Activated CD4-positive, alpha-beta T cell treated with anti-CD3 and anti-CD28 coated beads for 48 hours (primary cell): ENCODE measurements at regions not wholly inside any gene's neighbourhood (a gene's known extent, or its start where the extent isn't known, plus 50 kb on each side); places are given as distances from the start of the nearest gene placed in this dataset.

ENCODE experiments used
- DNase-seq: peaks from one replicate; pipeline ENCODE4 v3.0.0-alpha.2; 2020

DNA sequence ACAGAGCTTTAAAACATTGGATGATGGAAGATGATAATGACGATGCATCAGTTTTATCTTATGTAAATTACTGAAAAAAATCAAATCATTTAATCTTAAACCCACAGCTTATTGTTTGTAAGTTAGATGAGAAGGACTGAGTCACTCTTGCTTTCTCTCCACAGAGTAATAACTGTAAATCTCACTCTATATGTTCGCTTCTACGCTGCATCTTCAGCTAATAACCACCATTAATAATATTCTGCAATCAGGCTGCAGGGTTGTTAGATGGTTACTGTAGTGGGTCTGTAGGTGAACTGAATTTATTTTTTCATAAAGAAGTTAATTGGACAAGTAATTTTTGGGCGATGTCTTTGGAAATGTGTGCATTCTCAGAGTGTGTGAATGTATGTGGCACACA, 260.0 kb downstream of the FAT3 start:
- DNase-seq, result no peak

DNA sequence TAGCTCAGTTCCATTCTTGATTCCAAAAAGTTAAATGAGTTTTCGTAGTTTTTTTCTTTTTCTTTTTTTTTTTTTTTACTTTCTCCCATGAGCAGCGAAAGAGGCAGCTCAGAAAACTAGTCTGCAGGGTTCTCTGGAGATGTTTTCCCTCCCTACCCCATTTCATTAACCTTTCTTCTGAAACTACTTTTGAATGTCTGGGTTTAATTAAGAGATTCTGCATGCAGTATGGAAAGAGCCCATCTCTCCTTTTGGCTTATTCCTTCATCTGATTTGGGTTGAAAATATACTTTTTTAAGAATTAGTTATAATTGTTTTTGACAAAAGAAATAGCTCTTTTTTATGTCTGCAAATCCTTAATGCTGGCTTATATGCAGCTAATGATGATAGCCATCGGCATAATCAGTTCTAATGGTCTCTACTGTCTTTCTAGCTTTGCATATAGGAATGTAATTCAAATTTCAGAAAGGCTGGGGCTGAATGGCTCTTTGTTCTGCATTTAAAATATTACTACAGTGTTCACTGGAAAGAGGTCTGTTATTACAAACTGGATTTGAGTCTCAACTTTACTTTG, 265.3 kb downstream of the FAT3 start:
- no peak for DNase-seq

DNA sequence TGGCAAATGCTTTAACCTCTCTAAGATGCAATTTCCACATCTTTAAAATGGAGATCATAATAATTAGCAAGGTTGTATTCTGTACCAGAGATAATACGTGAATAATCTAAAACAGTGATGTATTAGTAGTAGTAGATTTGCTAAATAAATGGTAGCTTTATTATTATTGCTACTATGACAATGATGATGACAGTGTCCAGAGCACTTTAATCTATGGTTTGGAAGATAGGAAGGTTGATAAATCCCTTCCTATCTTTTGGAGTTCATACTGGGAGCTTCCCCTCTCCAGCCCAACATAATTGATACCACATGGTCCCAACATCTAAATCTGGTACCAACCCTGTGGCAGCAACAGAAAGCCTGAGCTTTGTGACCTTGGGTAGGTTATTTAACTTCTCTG, 267.8 kb downstream of the FAT3 start:
- DNase-seq, result no peak

DNA sequence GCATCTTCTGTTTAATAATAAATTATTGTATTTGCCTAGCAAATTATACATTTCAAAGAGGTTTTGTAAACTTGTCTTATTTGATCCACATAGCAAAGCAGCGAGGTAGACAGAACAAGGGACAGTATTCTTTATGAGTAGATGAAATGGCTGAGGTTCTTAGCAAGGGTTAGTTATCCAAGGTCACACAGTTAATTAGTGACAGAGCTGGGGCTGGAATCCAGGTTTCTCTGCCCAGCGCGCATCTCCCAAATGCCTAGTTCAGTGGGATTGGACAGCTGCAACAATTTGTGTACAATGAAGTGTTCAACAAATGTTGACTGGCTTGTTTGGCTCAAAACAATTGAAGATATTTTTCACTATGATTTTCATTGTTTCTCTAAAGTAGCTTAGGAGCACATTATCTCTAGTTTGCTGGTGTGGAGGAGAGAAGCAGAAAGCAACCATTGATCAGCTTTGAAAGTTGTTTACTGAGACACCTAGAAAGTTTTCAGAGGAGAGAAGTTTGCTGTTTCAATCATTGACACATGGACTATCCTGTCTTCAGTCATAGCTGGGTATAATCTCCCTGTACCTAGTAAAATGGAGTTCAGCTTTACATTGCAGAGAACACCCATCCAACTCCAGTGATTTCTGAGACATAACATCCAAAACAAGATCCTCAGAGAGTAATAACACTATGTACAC, 270.6 kb downstream of the FAT3 start:
- DNase-seq, result no peak

DNA sequence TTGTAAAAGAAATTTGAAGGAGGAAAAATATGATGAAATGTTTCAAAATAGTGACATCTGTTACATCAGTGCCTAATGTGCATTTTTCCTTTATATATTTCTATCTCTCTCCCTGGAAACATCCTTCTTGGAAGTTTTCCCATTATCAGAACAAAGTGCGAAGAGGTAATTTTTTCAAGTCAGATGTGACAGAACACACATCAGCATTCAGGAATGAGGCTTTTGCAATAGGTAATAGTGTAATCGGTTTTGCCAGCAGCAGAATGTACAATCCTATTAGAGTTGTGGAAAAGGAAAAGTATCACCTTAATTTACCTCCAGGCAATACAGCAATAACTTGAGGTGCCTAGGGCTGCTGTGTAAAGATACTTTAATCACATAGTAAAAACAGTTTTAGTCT, 275.8 kb downstream of the FAT3 start:
- DNase-seq, result no peak

DNA sequence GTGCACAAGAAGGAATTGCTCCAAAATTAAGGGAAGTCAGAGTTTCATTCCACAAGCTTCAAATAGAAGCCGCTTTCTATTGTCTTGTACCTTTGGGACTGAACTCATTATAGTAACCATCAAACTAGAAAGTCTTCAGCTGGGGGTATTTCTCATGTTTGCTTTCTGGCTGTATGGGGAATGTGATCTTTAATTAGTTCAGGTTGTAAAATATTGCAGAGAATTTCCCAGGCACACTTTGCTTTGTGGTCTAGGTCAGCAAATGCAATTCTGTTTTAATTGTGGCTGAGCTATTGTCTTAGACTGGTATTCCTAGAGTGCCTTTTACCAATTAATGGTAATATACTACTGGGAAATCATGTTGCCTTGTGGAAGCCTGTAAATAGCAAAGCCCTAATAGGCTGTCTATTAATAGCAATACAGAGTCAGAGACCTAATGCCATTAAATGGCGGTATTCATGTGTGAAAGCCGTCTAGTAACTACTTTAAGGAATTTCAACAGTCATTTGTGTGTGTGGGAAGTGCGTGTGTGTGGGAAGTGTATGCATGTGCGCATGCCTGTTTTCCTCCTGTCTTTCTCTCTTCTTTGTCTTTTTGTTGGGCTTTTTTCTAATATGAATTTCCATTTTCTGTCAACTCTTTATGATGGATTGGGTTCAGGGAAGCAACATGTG, 276.6 kb downstream of the FAT3 start:
- no peak for DNase-seq

DNA sequence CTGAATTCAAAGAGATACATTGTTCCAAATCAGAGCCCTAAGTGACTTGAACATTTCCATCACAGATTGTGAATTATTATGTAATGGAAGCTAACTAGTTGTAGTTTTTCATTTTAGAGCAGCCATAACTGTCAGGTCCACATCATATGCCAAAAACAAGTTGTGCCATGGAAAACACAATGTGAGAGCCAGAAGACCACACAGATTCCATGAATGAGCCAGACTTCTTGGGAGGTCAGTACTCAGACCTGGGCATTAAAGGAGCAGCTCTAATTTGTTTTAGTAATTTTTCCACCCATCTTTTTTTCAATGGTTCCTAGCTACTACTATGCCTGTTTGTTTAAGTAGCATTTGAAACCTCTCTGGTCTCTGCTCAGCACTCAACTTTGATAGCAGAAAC, 279.4 kb downstream of the FAT3 start:
- DNase-seq, result no peak

DNA sequence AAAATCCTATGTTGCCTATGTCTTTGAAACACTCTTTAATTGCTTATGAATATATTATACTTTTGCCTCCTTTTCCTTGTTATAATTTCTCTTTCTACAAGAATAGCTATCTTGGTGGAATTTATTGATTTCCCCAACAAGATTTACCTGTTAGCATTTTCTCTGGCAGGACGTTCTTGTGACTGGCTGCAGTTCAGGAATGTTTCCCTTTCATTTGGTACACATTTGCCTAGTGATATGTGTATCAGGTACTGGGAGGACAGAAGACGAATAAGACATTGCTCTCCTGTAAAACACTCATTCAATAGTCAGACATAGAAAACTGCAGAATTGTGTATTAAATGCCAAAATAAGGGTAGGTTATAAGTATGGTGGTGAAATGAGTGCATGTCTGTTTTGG, 279.9 kb downstream of the FAT3 start:
- no peak for DNase-seq

DNA sequence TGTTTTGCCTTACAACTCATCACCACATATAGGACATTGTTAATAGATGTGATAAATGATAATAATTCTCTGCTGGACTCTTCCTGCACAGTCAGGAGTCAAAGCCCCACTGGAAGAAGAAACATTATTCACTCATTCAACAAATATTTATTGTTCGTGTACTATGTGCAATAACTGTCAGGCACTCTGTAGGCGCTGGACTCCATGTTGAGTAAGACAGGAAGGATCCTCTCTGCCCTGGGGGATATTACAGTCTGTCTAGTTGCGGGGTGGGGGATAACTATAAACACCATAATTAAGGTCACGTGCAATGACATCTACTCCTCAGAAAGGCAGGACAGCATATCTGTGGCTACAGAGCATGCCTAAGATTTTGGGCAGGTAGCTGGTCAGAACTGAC, 281.1 kb downstream of the FAT3 start:
- no peak for DNase-seq

DNA sequence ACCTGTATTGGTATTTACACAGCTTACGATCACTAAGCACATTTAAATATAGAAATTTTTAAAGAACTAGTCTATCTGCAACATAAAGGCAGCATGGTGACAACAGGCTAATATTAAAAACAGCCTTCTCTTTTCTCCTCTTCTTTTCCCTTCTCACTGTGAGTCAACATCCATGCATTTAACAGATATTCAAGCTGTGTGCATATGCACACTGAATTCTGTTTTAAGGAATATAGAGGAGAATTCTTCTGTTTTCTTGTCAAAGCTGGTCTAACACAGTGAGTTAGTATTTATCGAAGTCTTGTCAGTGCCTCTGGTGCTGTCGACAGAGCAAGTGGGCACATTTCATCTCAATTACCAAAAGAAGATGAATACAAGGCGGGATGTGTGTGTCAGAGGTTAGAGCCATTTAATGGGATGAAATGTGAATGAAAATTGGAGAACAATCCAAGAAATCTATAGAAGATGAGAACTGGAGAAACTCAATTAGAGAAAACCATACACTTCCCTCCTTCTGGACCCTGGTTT, 282.3 kb downstream of the FAT3 start:
- no peak for DNase-seq

DNA sequence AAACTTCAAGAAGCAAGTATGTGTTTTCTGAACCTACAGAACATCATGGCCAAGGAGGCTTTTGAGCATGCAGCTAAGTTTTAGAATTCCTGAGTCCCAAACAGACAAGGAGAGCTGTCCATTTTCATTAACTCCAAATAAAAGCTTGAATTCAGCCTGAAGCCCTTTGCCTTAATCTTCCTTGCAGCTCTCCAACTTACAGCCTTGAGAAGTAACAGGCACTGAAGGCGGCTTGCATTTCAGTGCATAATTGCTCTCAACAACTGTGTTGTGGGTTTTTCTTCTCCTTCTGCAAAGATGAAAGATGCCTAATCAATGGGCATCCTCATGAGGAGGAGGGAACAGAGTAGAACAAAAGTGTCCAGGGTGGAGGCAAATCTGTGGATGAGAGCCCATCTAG, 286.0 kb downstream of the FAT3 start:
- DNase-seq, result no peak

DNA sequence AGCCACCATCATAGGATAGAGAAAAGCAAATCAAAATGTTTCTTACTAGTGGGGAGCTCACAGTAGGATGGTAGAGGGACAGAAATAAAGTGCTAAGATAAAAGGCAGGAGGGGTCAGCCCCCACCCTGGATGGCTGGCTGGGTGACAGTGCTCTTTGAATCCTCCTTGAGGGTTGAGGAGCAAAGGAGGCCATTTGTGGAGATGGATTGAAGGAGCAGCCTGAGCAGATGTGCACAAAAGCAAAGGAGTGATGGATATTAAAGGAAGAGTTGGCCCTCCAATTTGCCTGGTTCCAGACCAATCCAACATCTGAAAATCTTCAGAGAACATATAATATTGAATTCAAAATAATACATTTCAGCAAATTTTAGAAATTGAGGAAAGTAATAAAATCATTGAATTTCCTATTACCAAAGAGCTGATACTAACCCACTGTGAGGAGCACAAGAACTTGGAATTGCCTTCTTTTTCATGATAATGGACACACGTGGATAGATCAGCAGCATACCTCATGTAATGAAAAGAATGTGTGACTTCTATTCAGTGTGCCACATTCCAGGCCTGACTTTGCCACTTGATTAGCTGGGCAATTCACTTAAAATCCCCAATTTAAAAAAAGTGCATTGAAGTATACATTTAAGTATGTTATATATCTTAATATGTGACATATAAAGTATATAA, 287.0 kb downstream of the FAT3 start:
- DNase-seq, result no peak

DNA sequence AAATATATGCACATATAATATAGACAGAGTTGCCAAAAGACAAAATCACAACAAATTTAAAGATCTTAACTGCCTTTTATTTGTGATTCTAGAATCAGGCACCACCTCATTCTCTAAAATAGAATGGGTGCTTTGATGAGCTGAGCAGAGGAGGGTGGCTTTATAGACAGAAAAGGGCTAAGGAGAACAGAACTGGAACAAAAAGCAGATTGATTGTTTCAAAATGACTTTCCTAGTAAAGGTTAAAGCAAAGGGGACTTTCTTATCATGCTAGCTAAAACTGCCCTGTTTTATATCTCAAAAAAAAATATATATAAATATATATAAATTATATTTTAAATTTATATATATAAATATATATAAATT, 287.6 kb downstream of the FAT3 start:
- no peak for DNase-seq

DNA sequence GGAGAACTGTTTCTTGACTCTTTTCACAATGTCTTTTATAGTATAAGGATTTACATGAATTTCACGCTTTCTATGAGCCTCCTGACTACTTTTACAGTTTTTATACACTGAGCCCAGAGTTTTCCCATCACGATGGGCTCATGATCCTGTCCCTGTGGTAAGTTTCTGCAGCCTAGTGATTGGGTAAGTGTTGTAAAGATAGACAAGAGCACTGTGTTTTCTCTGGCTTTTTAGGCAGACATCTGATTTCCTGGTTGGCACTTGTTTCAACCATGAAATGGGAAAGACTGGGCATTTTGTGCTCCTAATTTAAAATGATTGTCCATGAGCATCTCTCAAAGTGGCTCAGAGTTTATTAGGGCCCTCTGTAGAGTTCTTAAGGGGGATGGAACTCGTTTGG, 299.0 kb downstream of the FAT3 start:
- DNase-seq, result no peak

DNA sequence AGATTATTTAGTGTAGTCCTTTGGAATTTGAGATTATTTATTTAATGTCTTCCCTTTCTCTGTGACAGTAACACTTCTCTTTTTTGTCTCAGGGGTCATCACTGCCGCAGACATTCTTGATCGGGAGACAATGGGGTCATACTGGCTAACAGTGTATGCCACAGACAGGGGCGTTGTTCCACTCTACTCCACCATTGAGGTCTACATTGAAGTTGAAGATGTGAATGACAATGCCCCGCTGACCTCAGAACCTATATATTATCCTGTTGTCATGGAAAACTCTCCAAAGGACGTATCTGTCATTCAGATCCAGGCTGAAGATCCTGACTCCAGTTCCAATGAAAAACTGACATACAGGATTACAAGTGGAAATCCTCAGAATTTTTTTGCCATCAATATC, 299.9 kb downstream of the FAT3 start:
- no peak for DNase-seq

DNA sequence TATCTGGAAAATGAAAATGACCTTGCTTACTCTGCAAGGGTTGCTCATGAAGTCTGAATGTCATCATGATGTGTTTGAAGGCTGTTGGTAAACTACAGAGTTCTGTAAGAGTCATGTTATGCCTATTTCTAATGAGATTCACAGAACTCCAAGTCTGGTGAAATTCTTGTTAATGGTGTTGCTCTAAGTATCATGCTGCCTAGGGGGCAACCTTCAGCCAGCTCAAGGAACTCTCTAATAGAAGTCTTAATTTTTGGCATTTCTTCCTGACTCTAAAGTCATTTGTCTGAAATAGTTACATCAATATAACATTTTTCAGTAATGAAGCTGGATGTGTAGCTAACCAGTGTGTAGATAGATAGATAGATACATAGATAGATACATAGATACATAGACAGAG, 302.8 kb downstream of the FAT3 start:
- no peak for DNase-seq

DNA sequence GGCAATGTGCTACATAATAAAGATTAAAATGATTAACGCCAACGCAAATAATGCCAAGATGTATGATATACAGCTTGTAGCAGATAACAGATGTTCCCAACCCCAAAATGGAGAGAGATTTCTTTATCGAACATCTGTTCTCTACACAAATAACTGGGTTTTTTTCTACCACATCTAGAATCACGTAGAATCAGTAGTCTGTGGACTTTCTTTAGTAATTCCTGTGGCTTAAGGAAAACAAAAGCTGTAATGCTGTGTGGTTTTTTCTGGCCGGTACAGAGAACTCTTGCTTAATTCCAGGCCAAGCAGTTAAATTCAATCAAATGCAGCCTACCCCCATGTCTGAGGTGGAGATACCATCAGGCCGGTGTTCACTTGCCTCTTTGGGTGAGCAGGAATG, 303.4 kb downstream of the FAT3 start:
- no peak for DNase-seq

DNA sequence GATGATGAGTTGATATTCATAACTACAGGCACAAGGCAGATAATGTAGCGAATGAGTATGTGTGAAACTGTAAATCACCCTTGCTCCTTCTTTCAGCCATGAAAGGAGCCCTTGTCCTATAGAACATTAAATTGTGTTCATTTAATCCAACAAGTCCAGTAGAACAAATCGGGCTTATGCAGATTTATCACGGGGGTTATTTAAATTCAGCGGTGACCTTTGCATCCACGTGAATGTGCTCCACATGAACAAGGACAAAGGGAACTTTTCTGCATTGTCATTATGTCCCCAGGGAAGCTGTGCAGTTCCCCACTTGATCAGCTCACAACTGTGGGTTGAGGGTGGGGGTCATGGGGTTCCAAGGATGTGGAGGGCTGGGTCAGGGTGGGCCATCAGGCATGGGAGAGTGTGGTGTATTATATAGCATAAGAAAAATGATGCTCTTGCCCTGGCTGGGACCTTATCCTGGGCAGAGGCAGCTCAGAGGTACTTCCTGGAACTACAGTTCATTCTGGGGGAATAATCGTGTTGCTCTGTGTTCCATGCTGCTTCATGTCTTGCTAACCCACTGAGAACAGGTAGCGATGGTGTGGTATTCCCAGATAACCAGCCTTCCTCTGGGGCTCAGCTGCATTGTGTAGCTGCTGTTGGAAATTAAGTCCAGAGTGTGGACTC, 306.6 kb downstream of the FAT3 start:
- DNase-seq, result no peak

DNA sequence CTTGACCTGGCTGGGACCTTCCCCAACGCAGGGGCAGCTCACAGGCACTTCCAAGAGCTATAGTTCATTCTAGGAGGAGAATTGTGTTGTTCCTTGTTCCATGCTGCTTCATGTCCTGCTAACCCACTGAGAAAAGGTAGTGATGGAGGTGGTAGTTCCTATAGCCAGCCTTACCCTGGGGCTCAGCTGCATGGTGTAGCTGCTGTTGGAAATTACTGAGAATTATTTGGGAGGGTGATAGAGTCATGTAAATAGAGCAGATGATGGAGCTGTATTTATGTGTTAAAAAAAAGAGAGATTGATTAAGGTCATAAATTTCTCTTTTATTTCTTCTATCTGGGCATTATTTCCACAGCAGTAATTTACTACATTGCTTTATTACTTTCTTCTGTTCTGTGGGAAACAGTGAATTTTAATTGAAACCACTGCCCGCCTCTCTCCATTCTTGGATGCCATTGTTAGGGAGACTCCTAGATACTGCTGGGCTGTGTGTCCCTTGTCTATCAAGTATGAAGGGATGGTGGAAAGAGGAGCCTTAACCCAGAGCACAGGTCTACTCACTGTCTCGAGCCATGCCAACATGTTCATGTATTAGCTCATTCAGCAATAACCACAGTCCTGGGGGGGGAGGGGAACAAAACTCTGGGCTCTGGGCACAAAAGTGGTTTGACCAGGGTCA, 309.2 kb downstream of the FAT3 start:
- no peak for DNase-seq

DNA sequence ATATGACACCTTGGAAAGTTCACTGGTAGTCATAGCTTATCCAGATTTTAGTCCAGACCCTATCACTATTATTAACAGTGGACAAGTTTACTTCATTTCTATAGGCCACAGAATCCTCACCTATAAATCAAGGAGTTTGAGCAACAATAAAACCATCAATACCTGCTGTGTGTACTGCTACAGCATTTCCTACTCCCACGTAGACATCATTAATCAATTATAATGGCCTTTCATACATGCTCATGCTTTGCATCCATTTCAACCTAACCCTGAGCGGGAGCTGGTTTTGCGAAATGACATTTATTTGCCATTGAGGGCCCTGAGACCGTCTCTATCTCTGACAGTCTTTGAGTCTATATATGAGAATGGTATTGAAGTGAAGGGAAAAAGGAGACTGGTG, 312.3 kb downstream of the FAT3 start:
- DNase-seq, result no peak

DNA sequence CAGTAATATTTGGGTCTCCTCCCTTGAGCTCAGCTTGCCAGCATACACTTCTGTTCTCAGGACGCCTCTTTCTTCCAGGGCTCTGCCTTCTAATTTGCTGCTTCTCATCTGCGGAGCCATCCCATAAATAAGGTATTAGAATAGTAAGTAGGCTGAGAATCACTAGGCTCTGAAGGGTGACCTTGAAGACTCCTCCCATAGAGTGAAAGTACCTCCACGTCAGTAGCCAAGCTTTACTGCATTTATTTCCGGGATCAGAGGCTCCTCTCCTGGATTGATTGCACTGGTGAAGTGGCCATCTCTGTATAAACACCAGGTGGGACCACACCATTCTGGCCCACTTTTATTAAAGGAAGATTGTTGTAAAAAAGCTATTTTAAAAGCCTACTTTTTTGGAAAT, 315.5 kb downstream of the FAT3 start:
- DNase-seq, result no peak

DNA sequence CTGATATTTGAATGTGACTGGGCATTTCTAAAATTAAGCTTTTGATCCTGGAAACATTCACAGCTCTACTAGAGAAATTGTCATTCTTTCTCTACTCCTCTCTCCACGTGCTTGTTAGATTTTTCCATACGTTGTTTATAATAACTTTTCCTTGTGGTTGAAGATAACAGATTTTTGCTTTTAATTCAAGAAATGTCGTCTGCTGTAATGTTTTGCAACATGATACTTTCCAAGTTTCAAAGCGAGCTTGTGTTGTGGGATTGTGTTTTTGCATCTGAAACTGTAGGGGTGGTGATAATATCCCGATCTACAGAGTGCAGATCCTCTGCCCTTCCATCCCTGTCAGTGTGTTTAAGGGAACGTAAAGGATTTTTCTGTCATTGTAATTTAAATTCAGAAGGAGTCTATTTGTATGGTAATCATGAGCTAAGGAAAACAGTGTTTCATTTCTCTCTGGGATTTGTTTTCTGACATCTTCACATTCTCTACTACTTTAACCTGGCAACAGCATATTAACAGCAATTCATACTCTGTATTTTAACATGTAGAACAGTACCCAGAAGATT, 321.4 kb downstream of the FAT3 start:
- no peak for DNase-seq
